H1 (cell line): ENCODE measurements at regions not wholly inside any gene's neighbourhood (a gene's known extent, or its start where the extent isn't known, plus 50 kb on each side); places are given as distances from the start of the nearest gene placed in this dataset.

Experiments used
- CTBP2 ChIP-seq: IDR thresholded peaks from 2 replicates; pipeline ENCODE4 v1.7.0; 2011; ENCODE audit warnings: borderline replicate concordance, mild to moderate bottlenecking, moderate library complexity, mixed read lengths, low read length; ENCODE audit not compliant: insufficient read depth, insufficient read length
- PHF8 ChIP-seq: fragments of 200-600 bp; sonication (generic); conservative IDR thresholded peaks from 2 replicates; pipeline ENCODE4 v1.7.1; 2012; ENCODE audit warnings: low read depth, mild to moderate bottlenecking, inconsistent platforms, low read length, moderate library complexity
- RBBP5 ChIP-seq: IDR thresholded peaks from 2 replicates; pipeline ENCODE4 v1.7.1; 2012; ENCODE audit warnings: low read depth, mild to moderate bottlenecking, inconsistent platforms, low read length, moderate library complexity, borderline replicate concordance
- TAF1 ChIP-seq: IDR thresholded peaks from 2 replicates; pipeline ENCODE4 v1.6.1; 2011; ENCODE audit warnings: mild to moderate bottlenecking, low read depth, low read length

DNA sequence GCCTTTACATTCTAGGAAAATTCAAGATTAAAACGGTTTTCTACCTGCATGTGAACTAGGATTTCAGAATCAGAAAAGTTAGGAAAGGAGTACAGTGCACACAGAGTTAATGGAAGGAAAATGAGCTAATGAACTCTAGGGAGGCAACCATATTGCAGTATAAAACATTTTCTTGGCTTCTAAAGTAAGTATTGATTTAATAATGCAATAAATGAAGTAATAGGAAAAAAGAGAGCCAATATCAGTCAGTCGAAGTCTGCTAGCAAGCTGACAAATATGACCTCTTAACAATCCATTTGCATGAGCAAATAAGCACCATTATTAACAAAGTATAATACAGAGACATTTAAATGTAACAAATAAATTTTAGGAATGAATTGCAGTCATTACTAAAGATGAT, 80.2 kb upstream of the COL3A1 start (continued):
- TF ChIP-seq CTBP2 (no peak), PHF8 (no peak), RBBP5 (no peak), TAF1 (no peak)
